ENCODE measurements at regions not wholly inside any gene's neighbourhood (a gene's known extent, or its start where the extent isn't known, plus 50 kb on each side); places are given as distances from the start of the nearest gene placed in this dataset.

GRCh38 chr14:101070540-101071492, 167.3 kb upstream of the RTL1 start:
- no peaks in the 10 kb centered on the region for H3K27me3 ChIP-seq (ENCODE audit: low read depth, low read length)
- H4K20me1 ChIP-seq (ENCODE audit: insufficient read depth, low read length): no peaks in the 10 kb centered on the region
- no peaks in the 10 kb centered on the region for H3K9me3 ChIP-seq (ENCODE audit: insufficient read depth, low read length)
- H2AFZ ChIP-seq (ENCODE audit: low read depth, low read length): no peak overlapping the region
- H3K9ac ChIP-seq (ENCODE audit: low read length): no peak overlapping the region
- no peak overlapping the region for H3K4me3 ChIP-seq (ENCODE audit: low read length)
- H3K36me3 ChIP-seq (replicated peaks; ENCODE audit: low read depth, low read length): no peaks in the 10 kb centered on the region
- H3K4me2 ChIP-seq (ENCODE audit: low read length): no peak overlapping the region
- H3K27ac ChIP-seq (ENCODE audit: low read length): no peak overlapping the region
- no peaks in the 10 kb centered on the region for H3K79me2 ChIP-seq (ENCODE audit: low read length)
- TF ChIP-seq EZH2phosphoT487 (IDR thresholded peaks at IDR 0.05; ENCODE audit: low read depth) (no peak), CTCF (IDR thresholded peaks at IDR 0.05; ENCODE audit: low read depth, low read length) (no peak)
- H3K4me1 ChIP-seq (ENCODE audit: low read length): peaks cover 33% of the 10 kb centered on the region

GRCh38 chr14:101071493-101071906, 168.0 kb upstream of the RTL1 start:
- no peak overlapping the region for H3K9ac ChIP-seq (ENCODE audit: low read length)
- TF ChIP-seq EZH2phosphoT487 (IDR thresholded peaks at IDR 0.05; ENCODE audit: low read depth) (no peak), CTCF (IDR thresholded peaks at IDR 0.05; ENCODE audit: low read depth, low read length) (no peak)
- no peaks in the 10 kb centered on the region for H3K27me3 ChIP-seq (ENCODE audit: low read depth, low read length)
- no peaks in the 10 kb centered on the region for H4K20me1 ChIP-seq (ENCODE audit: insufficient read depth, low read length)
- no peak overlapping the region for H3K4me2 ChIP-seq (ENCODE audit: low read length)
- no peak overlapping the region for H2AFZ ChIP-seq (ENCODE audit: low read depth, low read length)
- H3K79me2 ChIP-seq (ENCODE audit: low read length): no peaks in the 10 kb centered on the region
- H3K36me3 ChIP-seq (replicated peaks; ENCODE audit: low read depth, low read length): no peaks in the 10 kb centered on the region
- H3K9me3 ChIP-seq (ENCODE audit: insufficient read depth, low read length): no peaks in the 10 kb centered on the region
- H3K4me3 ChIP-seq (ENCODE audit: low read length): no peak overlapping the region
- peaks cover 40% of the 10 kb centered on the region for H3K4me1 ChIP-seq (ENCODE audit: low read length)
- H3K27ac ChIP-seq (ENCODE audit: low read length): no peak overlapping the region

GRCh38 chr14:101072070-101072469, 168.5 kb upstream of the RTL1 start:
- Histone ChIP-seq H3K4me2 (ENCODE audit: low read length) (no peak overlapping the region), H3K27me3 (ENCODE audit: low read depth, low read length) (no peaks in the 10 kb centered on the region), H3K4me1 (ENCODE audit: low read length) (peaks cover 42% of the 10 kb centered on the region), H3K9me3 (ENCODE audit: insufficient read depth, low read length) (no peaks in the 10 kb centered on the region), H3K79me2 (ENCODE audit: low read length) (no peaks in the 10 kb centered on the region), H3K36me3 (replicated peaks; ENCODE audit: low read depth, low read length) (no peaks in the 10 kb centered on the region), H3K4me3 (ENCODE audit: low read length) (no peak overlapping the region), H2AFZ (ENCODE audit: low read depth, low read length) (no peak overlapping the region), H3K27ac (ENCODE audit: low read length) (no peak overlapping the region), H3K9ac (ENCODE audit: low read length) (no peak overlapping the region), H4K20me1 (ENCODE audit: insufficient read depth, low read length) (no peaks in the 10 kb centered on the region)
- TF ChIP-seq EZH2phosphoT487 (IDR thresholded peaks at IDR 0.05; ENCODE audit: low read depth): no peak

- Histone ChIP-seq H3K4me2 (ENCODE audit: low read length) (no peak overlapping the region; the same call in 1 of the 2 replicates), H3K27ac (ENCODE audit: low read length) (no peak overlapping the region), H3K4me1 (ENCODE audit: low read length) (peaks cover 42% of the 10 kb centered on the region), H3K27me3 (ENCODE audit: low read depth, low read length) (no peaks in the 10 kb centered on the region), H3K9ac (ENCODE audit: low read length) (no peak overlapping the region), H4K20me1 (ENCODE audit: insufficient read depth, low read length) (no peaks in the 10 kb centered on the region), H3K36me3 (replicated peaks; ENCODE audit: low read depth, low read length) (no peaks in the 10 kb centered on the region), H3K4me3 (ENCODE audit: low read length) (no peak overlapping the region), H3K9me3 (ENCODE audit: insufficient read depth, low read length) (no peaks in the 10 kb centered on the region), H3K79me2 (ENCODE audit: low read length) (no peaks in the 10 kb centered on the region), H2AFZ (ENCODE audit: low read depth, low read length) (no peak overlapping the region)
- TF ChIP-seq EZH2phosphoT487 (IDR thresholded peaks at IDR 0.05; ENCODE audit: low read depth) (no peak), CTCF (IDR thresholded peaks at IDR 0.05; ENCODE audit: low read depth, low read length) (no peak)
Observed at GRCh38 chr14:101072531-101072930, 169.0 kb upstream of the RTL1 start.

All from OCI-LY3 (cell line).